T-helper 1 cell treated with Interleukin-12 subunit alpha and Interleukin-12 subunit beta and Interleukin-4 antibody, amounts not matched to agents 30 μg/mL and 1 μg/mL, for 36 hours (primary cell): ENCODE measurements at regions not wholly inside any gene's neighbourhood (a gene's known extent, or its start where the extent isn't known, plus 50 kb on each side); places are given as distances from the start of the nearest gene placed in this dataset.
"Not testable (repeated sequence)": the region's sequence is repeated elsewhere in the genome, so short reads cannot be mapped to it uniquely, and the experiment has no call there.

ENCODE experiments used
- H3K27ac Mint-ChIP-seq: one replicate; pipeline ENCODE4 v1.8.0; 2021; ENCODE audit warnings: mild to moderate bottlenecking, mixed read lengths
- H3K27me3 Mint-ChIP-seq: one replicate; pipeline ENCODE4 v1.8.0; 2021; ENCODE audit warnings: low read depth, mixed read lengths
- H3K36me3 Mint-ChIP-seq: one replicate; pipeline ENCODE4 v1.8.0; 2021; ENCODE audit warnings: low read depth, mixed read lengths
- H3K4me1 Mint-ChIP-seq: one replicate; pipeline ENCODE4 v1.8.0; 2021; ENCODE audit warnings: low read depth, mixed read lengths
- H3K4me3 Mint-ChIP-seq: one replicate; pipeline ENCODE4 v1.8.0; 2021; ENCODE audit warnings: mild to moderate bottlenecking, moderate library complexity, mixed read lengths
- H3K9me3 Mint-ChIP-seq: one replicate; pipeline ENCODE4 v1.8.0; 2021; ENCODE audit warnings: mixed read lengths

DNA sequence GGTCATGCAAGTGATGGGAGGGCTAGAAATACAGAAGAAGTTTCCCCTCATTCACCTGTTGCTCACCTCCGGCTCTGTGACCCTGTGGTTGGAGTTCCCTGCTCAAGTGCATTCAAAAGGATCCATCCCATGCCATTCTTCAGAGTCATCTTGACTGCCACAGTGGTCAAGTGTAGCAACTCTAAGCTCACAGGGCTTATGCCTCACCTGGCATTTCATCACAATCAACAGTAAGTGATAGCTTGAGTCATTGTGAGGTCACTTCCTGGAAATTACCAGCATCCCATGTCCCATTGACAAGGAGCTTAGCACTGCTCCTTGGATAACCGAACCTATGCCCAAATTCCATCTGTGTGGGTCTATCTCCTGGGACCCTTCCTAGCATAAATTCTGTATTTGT is 55.6 kb downstream of the OR4C45 start:
- Mint-ChIP-seq H3K4me1 (no peaks in the 10 kb centered on the region), H3K27ac (no peak overlapping the region), H3K36me3 (no peaks in the 10 kb centered on the region), H3K4me3 (no peak overlapping the region), H3K9me3 (peaks cover 25% of the 10 kb centered on the region), H3K27me3 (no peaks in the 10 kb centered on the region)

DNA sequence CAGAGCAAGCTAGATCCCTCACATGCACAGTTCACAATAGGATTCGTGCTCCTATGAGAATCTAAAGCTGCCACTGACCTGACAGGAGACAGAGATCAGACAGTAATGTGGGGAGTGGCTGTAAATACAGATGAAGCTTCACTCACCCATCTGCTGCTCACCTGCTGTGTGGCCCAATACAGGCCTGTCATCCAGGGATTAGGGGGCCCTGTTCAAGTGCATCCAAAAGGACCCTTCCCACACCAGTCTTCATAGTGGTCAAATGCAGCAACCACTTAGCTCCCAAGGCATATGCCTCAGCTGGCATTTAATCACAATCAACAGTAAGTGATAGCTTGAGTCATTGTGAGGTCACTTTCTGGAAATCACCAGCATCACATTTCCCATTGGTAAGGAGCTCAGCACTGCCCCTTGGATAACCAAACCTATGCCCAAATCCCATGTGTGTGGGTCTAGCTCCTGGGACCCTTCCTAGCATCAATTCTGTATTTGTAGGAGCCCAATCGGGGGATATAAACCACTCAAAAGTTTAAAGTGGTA is 65.6 kb downstream of the OR4C45 start:
- peaks cover 2% of the 10 kb centered on the region for H3K36me3 Mint-ChIP-seq
- H3K27me3 Mint-ChIP-seq = no peaks in the 10 kb centered on the region
- no peaks in the 10 kb centered on the region for H3K4me1 Mint-ChIP-seq
- no peak overlapping the region for H3K4me3 Mint-ChIP-seq
- no peak overlapping the region for H3K27ac Mint-ChIP-seq
- H3K9me3 Mint-ChIP-seq = peaks cover 14% of the 10 kb centered on the region

DNA sequence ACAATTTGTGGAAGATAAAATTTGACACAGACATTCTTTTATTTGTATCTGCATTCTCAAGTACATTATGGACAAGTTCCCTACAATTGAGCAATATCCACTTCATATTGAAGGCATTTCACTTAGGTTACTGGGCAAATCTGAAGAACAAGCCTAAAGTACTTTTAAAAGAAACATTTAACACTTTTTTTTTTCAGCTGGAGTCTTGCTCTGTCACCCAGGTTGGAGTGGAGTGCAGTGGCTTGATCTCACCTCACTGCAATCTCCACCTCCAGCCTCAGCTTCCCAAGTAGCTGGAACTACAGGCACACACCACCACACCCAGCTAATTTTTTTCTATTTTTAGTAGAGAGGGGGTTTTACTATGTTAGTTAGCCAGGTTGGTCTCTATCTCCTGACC is 70.2 kb downstream of the OR4C45 start:
- Mint-ChIP-seq H3K27ac (no peak overlapping the region), H3K4me3 (no peak overlapping the region), H3K36me3 (no peaks in the 10 kb centered on the region), H3K27me3 (no peaks in the 10 kb centered on the region), H3K9me3 (peaks cover 1% of the 10 kb centered on the region), H3K4me1 (no peaks in the 10 kb centered on the region)

DNA sequence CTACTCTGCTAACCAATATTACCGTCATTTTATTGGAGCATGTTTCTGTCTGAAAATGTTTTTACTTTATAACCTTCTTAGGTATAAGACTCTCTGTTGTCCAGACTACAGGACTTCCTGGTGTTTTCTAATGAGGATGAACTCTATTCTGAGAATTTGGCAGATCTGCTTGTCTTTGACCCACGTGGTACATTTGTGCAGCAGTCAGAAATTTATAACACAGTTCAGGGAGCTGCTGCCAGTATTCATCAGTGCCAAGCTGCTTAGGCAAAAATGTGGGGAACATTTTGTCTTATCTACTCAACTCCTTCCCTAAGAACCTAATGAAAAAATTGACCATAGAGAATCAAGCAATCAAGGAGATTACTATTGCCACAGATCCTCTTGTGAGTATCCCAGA is 108.0 kb downstream of the OR4C45 start:
- H3K36me3 Mint-ChIP-seq, H3K27ac Mint-ChIP-seq, H3K27me3 Mint-ChIP-seq, H3K4me3 Mint-ChIP-seq, H3K4me1 Mint-ChIP-seq: not testable (repeated sequence)
- H3K9me3 Mint-ChIP-seq = peaks cover 44% of the 10 kb centered on the region

DNA sequence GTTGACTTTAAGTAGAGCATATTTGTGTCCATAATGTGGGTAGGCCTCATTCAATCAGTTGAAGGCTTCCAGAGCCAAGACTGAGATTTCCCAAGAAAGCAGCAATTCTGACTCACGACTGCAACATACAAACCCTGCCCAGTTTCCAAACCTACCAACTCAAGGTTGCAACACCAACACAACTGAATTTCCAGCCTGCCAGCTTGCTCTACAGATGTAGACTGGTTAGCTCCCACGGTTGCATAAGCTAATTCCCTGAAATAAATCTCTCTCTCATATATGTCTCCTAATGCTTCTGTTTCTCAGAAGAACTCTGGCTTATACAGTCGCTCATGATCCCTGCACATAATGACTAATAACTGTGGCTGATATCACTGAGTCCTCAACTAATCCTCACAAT is 113.6 kb downstream of the OR4C45 start:
- H3K4me3 Mint-ChIP-seq, H3K36me3 Mint-ChIP-seq, H3K27ac Mint-ChIP-seq, H3K4me1 Mint-ChIP-seq, H3K27me3 Mint-ChIP-seq: not testable (repeated sequence)
- peaks cover 61% of the 10 kb centered on the region for H3K9me3 Mint-ChIP-seq

DNA sequence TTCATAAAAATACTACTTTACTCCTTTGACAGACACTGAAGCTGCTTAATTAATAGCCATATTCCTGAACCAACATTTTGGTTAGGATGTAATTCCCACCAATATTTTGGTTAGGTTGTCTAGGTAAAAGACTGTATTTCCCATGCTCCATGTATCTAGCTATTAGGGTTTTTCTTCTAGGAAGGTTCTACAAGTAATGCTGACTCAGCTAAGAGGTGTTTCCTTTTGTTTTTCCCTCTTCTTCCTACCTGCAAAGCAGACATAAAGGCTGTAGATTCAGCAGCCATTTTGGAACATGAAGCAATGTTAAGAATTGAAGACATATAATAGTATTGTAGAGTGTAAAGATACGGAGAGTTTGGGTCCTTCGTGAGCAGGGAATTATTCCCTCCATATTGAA is 115.3 kb downstream of the OR4C45 start:
- not testable (repeated sequence) for H3K4me3 Mint-ChIP-seq, H3K4me1 Mint-ChIP-seq, H3K27me3 Mint-ChIP-seq, H3K36me3 Mint-ChIP-seq, H3K27ac Mint-ChIP-seq
- H3K9me3 Mint-ChIP-seq = peaks cover 70% of the 10 kb centered on the region

DNA sequence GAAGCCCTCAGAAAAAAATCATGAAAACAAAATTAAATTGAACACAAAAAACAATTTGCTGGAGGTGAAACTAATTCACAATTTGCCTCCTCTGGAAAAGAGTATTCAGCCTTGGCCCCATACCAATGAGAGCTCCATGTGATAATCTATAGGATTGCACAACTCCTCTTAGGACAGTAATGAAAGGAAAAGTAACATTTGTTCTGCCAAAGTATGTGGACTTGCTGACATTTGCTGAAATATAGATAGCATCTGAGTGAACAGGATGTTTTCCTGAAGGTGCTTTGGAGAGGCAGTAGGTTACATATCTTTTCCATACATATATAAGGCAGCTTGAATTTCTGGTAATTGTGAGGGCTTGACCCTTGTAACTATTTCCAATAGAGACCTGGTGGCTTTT is 122.8 kb downstream of the OR4C45 start:
- Mint-ChIP-seq H3K4me1 (no peaks in the 10 kb centered on the region), H3K27me3 (no peaks in the 10 kb centered on the region), H3K27ac (no peak overlapping the region), H3K9me3 (peaks cover 46% of the 10 kb centered on the region), H3K36me3 (no peaks in the 10 kb centered on the region), H3K4me3 (no peak overlapping the region)

DNA sequence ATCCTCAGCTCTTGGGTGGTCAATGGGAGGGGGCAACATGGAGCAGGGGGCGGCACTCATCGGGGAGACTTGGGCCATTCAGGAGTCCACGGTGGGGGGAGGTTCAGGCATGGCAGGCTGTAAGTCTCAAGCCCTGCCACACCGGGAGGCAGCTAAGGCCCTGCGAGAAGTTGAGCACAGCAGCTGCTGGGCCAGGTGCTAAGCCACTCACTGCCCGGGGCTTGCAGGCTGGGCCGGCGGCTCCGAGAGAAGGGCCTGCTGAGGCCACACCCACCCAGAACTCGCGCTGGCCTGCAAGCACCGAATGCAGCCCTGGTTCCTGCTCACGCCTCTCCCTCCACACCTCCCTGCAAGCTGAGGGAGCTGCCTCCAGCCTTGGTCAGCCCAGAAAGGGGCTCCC is 131.4 kb downstream of the OR4C45 start:
- Mint-ChIP-seq H3K27ac (no peak overlapping the region), H3K4me3 (no peak overlapping the region), H3K9me3 (peaks cover 40% of the 10 kb centered on the region), H3K27me3 (no peaks in the 10 kb centered on the region), H3K4me1 (no peaks in the 10 kb centered on the region), H3K36me3 (no peaks in the 10 kb centered on the region)

DNA sequence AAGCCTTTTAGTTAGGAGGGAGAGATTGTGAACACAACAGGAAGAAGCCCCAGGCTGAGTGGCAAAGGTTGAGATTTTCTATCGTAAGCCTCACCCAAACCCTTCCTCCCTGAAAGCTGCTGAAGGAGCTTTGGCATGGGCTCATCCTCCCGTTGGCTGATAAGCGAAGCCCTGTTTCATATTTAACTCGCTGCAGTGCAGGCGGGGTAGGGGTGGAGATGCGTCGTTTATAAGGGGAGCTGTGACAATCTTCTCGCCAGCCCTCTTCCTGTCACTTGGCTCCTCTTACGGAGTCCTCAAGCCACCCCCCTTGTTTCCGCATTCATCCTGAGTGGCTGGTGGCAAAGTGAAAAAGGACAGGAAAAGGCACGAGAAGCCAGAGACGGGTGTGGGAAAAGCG is 137.0 kb downstream of the OR4C45 start:
- H3K4me3 Mint-ChIP-seq = no peak overlapping the region

DNA sequence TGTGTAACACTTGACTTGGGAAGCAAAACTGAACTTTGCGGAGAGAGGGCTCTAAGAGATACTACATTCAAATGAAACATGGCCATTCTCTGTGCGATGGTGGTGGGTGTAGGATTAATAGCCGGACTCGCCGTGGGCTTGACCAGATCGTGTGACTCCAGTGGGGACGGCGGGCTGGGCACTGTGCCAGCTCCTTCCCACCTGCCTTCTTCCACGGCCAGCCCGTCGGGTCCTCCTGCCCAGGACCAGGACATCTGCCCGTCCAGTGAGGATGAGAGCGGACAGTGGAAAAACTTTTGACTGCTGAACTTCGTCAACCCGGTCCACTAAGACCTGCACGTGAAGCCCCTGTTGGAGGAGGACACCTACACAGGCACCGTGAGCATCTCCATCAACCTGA is 137.4 kb downstream of the OR4C45 start:
- Mint-ChIP-seq H3K4me1 (no peaks in the 10 kb centered on the region), H3K27me3 (no peaks in the 10 kb centered on the region), H3K4me3 (no peak overlapping the region), H3K36me3 (no peaks in the 10 kb centered on the region), H3K27ac (no peak overlapping the region), H3K9me3 (peaks cover 31% of the 10 kb centered on the region)

More for the DNA sequence above, 137.0 kb downstream of the OR4C45 start:
- Mint-ChIP-seq H3K27ac (no peak overlapping the region), H3K36me3 (no peaks in the 10 kb centered on the region), H3K9me3 (peaks cover 31% of the 10 kb centered on the region), H3K4me1 (no peaks in the 10 kb centered on the region), H3K27me3 (no peaks in the 10 kb centered on the region)

DNA sequence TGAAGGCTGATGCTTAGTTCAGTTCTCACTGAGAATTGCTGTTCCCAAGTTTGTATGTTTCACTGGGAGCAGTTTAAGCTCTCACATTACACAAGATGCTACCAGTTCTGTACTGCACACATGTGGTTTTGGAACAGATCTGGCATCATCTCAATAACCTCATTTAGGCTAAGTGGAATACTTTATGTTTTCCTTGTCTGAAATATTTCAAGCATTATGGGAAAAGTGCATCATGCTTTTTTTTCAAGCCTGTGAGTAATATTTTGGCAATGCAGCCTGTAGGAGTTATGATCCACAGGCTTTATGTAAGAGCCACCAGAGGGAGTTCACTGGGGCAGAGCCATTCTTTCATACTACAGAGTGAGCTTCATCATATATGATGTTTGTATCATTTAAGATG is 141.5 kb downstream of the OR4C45 start:
- Mint-ChIP-seq H3K9me3 (peaks cover 15% of the 10 kb centered on the region), H3K27me3 (no peaks in the 10 kb centered on the region), H3K27ac (no peak overlapping the region), H3K4me1 (no peaks in the 10 kb centered on the region), H3K4me3 (no peak overlapping the region), H3K36me3 (no peaks in the 10 kb centered on the region)

DNA sequence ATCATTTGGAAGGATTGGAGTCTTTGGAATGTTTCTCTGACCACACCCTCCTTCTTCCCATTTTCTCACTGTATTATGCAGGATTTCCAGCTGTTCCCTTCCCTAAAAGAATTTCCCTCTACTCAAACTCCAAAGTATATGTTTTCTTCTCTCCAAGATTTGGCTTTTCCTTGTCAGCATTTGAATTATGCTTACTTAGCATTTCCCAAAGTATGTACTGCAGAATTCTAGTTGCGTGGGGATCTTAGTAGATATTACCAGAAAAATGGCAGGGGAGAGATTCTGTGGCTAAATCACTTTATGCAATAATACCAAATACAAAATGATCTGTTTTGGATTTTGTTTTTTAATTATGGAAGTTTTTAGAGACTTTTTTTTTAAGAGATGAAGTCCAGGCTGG is 142.3 kb downstream of the OR4C45 start:
- H3K27ac Mint-ChIP-seq = no peak overlapping the region
- H3K4me3 Mint-ChIP-seq = no peak overlapping the region
- H3K9me3 Mint-ChIP-seq = peaks cover 11% of the 10 kb centered on the region
- H3K27me3 Mint-ChIP-seq = no peaks in the 10 kb centered on the region
- no peaks in the 10 kb centered on the region for H3K36me3 Mint-ChIP-seq
- no peaks in the 10 kb centered on the region for H3K4me1 Mint-ChIP-seq

DNA sequence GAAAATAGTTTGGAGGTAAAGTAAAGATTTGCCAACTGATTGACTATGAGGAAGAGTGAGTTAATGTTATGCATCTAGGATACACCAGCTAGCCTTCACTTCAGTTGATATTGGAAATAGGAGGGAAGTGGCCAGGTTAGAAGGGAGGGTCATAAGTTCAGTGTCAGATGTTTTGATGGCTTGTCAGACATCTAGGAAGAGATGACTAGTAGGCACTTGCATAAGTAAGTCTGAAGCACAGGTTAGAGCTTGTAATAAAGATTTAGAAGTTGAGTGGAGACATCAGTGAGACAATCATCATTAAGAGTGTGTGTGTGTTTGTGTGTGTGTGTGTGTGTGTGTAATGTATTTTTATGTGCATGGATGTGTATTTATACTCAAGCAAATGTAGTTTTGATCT is 146.1 kb downstream of the OR4C45 start:
- H3K27ac Mint-ChIP-seq = no peak overlapping the region
- H3K4me1 Mint-ChIP-seq = no peaks in the 10 kb centered on the region
- peaks cover 8% of the 10 kb centered on the region for H3K9me3 Mint-ChIP-seq
- H3K4me3 Mint-ChIP-seq = no peak overlapping the region
- H3K27me3 Mint-ChIP-seq = no peaks in the 10 kb centered on the region
- H3K36me3 Mint-ChIP-seq = no peaks in the 10 kb centered on the region

DNA sequence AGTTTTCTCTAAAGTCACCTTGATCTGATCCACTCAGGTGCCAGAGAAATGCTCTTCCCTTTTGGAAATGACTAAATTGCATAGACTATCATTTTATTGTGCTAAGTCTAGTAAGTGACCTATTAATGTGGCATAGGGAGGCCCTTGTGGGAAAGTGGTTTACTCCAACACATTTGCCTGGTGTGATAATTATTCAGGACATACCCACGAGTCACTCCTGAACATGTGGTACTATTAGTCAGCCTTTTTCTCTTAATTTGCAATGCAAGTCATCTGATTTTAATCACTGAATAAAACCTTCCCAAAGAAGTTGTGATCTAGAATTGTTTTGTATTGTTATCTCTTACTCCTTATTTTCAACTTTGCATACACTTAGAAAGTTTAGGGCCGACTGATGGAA is 148.7 kb downstream of the OR4C45 start:
- Mint-ChIP-seq H3K4me3 (no peak overlapping the region), H3K27ac (no peak overlapping the region), H3K36me3 (no peaks in the 10 kb centered on the region), H3K27me3 (no peaks in the 10 kb centered on the region), H3K4me1 (no peaks in the 10 kb centered on the region), H3K9me3 (peaks cover 23% of the 10 kb centered on the region)

DNA sequence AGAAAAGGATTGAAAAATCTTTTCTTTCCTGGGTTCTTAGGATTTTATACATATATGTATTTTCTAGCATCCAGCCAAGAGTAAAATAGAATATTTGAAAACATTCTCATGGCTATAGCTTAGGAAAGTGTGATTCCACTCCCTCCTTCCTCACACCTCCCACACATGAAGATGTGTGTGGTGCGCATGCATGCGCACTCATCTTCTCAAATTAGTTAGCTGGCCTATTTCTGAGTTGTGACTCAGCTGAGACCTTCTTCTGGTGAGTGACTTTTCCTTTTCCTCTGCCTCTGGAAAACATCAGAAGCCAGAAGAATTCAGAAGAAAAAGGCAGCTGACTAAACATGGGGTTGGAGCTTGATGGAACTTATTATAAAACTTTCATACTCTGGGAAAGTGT is 149.8 kb downstream of the OR4C45 start:
- Mint-ChIP-seq H3K4me3 (no peak overlapping the region), H3K27me3 (no peaks in the 10 kb centered on the region), H3K36me3 (no peaks in the 10 kb centered on the region), H3K27ac (no peak overlapping the region), H3K4me1 (no peaks in the 10 kb centered on the region), H3K9me3 (peaks cover 23% of the 10 kb centered on the region)

DNA sequence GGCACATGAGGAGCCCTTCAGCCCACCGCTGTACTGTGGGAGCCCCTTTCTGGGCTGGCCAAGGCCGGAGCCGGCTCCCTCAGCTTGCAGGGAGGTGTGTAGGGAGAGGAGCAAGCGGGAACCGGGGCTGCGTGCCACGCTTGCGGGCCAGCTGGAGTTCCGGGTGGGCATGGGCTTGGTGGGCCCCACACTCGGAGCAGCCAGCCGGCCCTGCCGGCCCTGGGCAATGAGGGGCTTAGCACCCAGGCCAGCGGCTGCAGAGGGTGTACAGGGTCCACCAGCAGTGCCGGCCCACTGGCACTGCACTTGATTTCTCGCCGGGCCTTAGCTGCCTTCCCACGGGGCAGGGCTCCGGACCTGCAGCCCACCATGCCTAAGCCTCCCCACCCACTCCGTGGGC is 150.5 kb downstream of the OR4C45 start:
- not testable (repeated sequence) for H3K36me3 Mint-ChIP-seq, H3K27ac Mint-ChIP-seq, H3K27me3 Mint-ChIP-seq, H3K4me1 Mint-ChIP-seq, H3K4me3 Mint-ChIP-seq
- H3K9me3 Mint-ChIP-seq = peaks cover 23% of the 10 kb centered on the region
